GM18870 (cell line): ENCODE measurements at regions not wholly inside any gene's neighbourhood (a gene's known extent, or its start where the extent isn't known, plus 50 kb on each side); places are given as distances from the start of the nearest gene placed in this dataset.

Experiments
- ATAC-seq: cut with Tn5 transposase; IDR thresholded peaks from one replicate; pipeline ENCODE4 v1.9.1; 2021; ENCODE audit warnings: moderate library complexity; ENCODE audit not compliant: unreplicated experiment

DNA sequence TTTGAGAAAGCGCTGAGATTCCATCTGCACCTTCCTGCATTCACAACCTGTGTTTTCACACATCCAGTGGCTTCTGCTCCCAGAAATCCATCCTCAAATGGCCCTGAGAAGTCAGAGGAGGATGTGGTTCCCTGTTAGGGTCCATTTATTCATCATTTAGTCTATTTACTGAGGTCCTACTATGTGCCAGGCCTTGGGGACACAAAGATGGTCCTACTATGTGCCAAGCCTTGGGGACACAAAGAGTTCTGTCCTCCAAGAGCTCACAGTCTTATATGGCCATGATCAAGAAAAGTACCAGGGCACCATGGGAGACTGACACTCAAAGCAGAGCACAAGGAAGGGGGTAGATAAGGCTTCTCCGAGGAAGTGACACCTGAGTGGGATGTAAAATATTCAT, 147.1 kb upstream of the ATP1B1 start:
- no peak for ATAC-seq

DNA sequence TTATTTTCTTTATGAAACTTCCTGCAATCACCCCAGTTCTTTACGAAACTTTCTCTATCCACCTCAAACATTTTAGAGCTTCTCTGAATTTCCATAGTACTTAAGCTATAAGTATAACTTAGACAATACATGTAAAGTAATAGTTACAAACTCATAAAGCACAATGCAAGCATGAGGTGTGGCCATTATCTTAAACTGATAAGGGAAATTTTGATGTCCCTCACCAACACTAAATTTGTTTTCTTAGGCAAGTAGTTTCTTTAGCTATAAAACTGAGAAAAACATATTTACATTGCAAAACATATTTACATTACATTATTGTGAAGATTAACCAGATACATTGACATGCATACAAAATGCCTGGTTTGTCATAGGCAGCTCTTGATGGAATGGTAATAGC, 146.4 kb upstream of the ATP1B1 start:
- ATAC-seq: no peak

DNA sequence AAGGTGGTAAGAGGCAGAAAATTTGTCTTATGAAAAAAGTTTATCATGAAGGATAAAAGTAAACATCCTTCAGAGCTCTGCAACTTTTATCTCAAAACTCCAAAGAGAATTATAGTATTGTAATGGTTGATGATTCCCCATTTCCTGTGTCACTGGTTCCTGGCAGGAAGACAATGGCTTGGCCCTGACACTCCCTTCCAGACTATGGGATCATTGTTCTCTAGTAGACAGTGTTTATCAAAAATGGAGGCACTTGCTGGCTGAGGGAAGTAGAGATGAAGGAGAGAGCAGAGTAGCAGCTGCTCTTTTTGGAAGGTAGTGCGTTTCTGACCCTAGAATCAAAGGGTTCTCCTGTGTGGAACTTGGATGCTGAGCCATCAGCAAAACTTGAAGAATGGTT, 145.9 kb upstream of the ATP1B1 start:
- no peak for ATAC-seq

DNA sequence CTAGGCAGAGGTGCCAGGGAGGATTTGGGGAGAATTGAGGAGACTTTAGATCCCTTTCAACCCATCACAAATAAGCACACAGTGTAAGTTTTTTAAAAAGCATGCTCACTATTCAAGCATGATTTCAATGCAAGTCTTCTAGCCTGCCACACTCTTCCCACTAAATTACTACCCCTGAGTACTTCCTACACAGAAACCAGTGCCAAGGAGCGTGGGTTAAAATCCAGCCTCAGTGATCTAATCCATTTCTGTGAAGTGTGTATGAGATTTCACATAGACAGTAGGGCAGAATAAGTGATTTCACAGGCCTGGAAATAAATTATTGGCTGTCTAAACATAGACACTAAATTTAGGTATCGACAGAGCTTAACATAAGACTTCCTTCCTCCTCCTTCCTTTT, 142.9 kb upstream of the ATP1B1 start:
- ATAC-seq: no peak

DNA sequence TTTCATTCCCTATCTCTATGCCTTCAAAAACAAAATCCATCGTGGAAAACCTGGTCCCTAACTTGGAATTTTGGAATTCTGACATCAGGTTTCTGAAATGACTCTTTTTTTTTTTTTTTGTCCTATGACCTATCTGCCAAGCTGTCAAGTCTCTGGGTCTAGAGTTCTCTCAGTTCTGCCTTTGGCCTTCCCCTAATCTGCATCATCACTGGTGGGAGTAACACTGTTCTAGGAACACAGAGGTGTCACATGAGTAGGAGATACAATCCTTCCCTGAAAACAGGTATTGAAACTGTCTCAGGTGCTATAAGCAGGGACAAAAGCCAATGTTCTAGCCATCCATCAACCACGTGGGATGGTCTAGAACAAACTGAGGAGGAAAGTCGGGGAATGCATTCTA, 142.0 kb upstream of the ATP1B1 start:
- no peak for ATAC-seq

DNA sequence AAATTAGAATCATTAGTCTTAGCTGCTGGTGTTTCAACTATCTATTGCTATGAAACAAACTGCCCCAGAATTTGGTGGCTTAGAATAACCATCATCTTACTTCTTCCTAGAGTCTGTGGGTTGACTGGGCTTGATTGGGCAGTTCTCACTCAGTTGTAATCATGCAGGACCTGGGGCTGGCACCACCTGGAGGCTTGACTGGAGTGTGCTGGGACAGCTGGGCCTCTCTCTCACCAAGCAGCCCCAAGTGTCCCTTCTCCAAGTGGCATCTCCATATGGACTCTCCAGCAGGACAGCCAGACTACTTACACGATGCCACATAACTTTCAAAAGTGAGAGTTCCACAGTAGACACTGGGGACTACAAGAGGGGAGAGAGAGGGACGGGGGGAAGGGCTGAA, 140.3 kb upstream of the ATP1B1 start:
- ATAC-seq: no peak

DNA sequence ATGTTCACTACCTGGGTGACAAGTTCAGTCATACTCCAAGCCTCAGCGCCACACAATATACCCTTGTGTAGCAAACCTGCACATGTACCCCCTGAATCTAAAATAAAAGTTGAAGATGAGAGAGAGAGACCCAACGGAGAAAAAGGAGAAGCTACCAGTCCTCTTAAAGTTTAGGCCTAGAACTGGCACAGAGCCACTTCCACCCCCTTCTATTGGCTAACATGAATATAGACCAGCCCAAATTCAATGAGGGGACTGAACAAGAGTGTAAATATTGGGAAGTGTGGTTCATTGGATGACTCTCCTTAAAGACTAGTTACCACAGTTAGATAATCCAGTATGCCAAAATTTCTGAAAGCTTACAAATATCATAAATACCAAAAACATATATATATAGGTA, 139.9 kb upstream of the ATP1B1 start:
- ATAC-seq: no peak

DNA sequence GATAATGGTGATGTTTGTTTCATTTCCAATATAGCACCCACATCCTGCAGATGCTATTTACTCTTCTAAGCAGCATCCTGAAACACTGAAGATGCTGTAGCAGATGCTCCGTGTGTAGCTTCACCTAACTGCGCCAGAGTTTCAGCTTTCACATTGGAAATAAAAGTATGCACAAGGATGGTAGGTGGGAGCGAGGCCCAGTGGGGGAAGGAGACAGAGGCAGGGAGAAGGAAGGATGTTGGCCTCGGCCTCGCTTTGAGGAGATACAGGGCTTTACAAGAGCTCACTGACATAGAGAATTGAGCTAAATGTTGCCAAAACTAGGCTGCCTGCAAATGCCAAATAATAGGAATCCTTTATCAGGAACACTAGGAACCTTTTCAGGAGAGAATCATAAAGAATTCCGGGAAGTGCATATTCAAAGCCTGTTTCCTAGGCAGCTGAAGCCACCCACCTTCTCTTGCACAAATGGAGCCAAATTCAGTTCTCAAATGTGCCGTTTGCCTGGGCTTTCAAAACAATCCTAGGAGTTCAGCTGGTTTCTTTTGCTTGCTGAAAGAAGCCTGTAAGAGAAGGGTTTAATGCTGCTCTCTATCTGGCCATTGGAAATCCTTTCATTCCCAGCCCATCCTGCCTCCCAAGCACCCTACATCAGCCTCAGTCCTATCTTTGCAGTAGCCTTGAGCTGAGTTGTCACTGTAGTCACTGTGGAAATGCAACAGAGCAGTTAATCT, 135.4 kb upstream of the ATP1B1 start:
- no peak for ATAC-seq

DNA sequence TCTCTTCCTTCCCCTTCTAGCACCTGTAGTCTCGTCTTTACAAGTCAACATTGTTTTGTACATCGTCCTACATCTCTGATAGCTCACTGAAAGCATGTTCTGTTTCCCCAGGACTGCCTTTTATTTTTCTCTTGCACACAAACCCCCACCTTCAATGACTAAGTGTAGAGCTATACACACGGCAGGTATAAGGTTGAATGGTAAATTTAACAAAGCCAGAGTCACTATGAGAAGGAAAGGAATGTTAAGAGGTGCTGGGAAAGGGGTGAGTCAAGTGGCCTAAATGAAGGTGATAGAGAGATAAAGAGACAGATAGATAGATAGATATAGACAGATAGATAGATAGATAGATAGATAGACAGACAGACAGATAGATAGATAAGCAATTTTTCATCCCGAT, 134.3 kb upstream of the ATP1B1 start:
- no peak for ATAC-seq

DNA sequence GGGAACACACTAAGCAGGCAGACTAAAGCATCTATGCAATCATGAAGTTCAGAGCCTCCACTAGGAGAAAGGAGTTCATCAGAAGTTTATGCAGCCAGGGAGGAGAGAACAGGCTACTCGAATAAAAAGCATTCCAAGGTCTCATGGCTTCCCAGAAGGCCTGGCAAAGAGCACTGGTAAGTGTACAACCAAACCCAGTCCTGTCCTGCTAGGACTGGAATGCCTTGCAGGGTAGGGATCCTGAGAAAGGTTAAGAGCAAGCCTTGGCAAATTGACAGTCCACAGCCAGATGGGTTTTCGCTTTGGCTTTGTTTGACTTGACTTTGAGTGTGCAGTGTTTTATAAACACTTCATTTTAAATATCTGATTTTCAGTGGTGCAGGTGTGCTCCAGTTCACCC, 133.6 kb upstream of the ATP1B1 start:
- no peak for ATAC-seq

DNA sequence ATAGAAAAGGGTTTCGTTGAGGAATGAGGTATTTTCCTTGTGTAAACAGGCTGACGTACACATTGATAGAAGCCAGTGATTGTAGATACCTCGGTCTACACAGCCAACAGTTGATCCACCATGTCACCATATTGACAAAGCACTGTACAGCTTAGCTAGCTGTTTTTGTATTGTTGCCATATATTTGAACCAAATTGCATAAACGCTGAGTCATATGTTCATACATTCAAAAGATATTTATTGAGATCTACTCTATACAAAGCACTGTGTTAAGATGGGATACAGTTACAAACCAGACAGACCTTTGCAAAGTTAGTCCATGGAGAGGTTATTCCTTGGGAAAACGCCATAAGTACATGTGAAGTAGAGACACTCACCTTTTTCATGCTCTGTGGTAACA, 132.4 kb upstream of the ATP1B1 start:
- no peak for ATAC-seq

DNA sequence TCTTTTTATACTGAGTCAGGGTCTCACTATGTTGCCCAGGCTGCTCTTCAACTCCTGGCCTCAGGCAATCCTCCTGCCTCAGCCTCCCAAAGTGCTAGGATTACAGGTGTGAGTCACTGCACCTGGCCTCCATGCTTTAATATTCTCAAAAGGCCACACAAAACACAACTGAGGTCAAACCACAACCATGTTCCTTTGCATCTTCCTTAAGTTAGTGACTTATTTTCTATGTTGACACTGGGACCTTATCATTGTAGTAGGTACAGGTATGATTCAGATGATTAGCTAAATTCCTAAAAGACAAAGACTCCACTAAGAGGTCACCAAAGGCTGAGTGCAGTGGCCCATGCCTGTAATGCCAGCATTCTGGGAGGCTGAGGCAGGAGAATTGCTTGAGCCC, 131.9 kb upstream of the ATP1B1 start:
- no peak for ATAC-seq

DNA sequence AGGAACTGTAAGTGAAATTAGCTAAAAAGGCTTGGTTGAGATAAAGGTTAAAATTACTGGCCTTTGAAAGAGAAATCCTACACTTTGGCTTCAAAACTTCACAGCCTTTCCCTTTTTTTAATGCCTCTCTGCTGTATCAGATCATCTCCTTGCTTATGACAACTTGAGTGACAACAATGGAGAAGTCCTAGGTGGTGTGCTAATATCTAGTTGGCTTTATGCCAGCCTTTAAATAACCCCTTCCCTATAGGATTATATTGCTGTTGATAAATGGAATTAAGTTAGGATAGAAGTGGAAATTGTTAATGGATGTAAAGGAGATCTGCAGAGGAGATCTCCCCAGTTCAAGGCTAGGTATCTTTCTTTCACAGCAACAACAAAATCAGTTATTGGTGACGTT, 130.2 kb upstream of the ATP1B1 start:
- no peak for ATAC-seq

DNA sequence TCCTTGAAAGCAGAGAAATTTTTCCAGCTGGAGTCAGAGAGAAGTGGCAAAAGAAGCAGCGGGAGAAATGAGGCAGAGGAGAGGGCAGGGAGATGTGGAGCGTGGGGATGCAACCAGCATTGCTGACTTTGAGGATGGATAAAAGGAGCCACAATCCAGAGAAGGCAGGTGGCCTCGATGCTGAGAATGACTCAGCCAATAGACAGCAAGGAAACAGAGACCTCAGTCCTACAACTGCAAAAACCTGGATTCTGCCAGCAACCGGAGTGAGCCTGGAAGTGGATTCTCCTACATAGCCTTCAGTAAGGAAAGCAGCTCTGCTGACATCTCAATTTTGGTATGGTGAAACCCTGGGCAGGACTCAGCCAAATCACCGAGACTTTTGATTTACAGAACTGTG, 128.9 kb upstream of the ATP1B1 start:
- ATAC-seq: no peak

DNA sequence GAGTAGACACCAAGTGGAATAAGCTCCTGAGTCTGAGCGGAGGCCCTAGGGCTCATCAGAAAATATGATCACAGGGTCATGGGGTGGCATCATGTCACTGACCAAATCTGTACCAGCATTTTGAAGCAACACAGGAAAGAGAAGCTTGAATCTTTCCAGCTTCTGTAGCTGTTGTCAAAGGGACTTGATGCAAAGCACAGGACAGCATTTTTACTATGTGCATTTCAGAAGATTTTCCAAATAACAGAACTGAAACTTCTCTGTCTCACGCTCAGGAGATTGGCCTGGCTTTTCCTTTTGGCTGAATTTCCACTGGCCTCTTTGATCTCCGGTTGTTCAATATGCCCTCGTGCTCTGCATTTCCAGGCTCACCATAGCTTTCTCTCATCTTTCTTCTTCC, 127.2 kb upstream of the ATP1B1 start:
- no peak for ATAC-seq

DNA sequence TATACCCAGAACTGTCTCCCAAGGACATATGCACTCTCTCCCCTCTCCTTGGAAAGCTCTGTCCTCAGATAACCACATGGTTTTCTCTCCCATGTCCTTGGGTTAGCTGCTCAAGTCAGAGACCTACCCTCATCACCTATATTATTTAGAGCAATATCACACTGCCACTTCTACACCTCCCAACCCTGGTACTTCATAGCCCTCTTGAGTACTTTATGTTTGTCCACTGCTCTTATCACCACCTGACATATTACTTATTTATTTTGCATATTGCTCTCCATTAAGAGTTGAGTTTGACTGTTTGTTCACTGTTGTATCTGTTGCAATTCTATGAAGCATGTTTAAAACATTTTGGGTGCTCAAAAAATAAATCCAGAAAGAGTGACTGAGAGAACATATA, 126.3 kb upstream of the ATP1B1 start:
- ATAC-seq: no peak

DNA sequence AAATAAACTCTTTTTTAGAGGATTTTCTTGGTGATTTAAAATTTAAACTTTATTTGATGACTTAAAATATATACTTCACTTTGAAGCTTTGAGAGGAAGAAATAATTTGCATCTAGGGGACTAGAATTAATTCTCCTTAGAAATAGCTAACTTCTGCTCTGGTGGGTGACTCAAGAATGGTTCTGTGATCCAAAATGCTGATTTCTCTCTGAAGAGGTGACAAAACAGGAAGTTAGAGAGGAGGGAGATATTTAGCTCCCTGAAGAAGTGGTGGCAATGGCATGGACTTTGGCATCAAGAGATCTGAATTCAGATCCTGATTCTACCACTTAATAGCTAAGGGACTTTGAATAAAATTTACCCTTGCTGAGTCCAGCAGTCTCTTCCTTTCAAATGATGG, 125.8 kb upstream of the ATP1B1 start:
- ATAC-seq: no peak

DNA sequence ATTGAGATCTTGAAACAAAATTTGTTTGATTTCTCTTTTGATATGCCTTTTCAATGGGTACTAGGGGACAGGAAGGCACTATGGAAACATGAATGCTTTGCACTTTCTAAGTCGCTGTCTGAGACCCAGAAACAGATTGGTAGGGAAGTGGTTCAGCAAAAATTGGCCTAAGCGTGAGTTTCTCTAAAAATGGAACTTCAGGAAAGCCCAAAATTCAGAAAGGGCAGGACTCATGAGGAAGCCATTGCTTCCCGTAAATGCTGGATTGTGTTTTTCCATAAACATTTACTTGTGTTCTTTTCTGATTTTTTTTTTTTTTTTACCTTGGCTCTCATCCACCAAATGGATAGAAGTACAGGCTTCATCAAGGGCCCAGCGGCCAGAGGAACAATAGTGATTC, 123.7 kb upstream of the ATP1B1 start:
- ATAC-seq: no peak

DNA sequence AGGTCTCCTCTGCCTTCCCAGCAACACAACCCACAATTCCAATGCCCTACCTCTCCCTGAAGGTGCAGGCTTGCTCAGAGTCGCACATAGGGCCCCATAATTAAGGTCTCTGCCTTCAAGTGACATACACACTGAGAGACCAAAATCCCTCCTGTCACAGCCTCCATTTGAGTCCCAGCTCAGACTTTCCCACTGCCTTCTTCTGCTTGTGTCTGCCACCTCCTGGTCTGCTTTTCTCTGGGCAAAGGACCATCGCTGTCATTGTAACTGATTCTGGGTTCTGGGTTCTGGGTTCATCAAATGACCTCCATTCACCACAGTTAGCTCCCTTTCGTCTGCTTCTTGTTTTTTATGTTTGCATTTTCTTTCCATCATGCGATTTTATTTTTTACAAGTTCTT, 119.2 kb upstream of the ATP1B1 start:
- ATAC-seq: no peak

DNA sequence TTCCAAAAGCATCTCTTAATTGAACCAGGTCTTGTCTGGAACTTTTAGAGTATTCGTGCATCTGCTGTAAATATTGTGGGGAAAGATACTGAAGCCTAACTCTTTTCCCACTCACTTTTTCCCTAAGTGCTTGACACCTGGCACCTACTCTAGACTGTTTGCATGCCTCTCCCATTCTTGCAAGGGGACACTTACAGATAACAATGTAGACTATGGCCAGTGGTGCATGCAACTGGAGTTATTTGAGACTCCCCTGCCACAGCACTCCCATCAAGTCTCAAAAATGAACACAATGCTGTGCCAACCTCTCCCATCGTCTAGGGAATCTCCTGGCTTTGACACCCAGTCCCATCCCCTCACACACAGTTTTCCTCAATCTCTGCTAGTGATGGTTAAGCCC, 118.6 kb upstream of the ATP1B1 start:
- ATAC-seq: no peak

DNA sequence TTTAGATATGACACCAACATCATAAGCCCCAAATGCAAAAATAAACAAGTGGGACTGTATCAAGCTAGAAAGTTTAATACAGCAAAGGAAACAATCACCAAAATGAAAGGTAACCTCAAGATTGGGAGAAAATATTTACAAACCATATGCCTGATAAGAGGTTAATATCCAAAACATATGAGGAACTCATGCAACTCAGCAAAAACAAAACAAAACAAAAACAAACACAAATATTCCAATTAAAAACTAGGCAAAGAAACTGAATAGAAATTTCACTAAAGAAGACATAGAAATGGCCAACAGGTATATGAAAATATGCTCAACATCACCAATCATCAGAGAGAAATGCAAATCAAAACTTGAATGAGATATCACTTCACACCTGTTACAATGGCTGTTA, 116.5 kb upstream of the ATP1B1 start:
- no peak for ATAC-seq

DNA sequence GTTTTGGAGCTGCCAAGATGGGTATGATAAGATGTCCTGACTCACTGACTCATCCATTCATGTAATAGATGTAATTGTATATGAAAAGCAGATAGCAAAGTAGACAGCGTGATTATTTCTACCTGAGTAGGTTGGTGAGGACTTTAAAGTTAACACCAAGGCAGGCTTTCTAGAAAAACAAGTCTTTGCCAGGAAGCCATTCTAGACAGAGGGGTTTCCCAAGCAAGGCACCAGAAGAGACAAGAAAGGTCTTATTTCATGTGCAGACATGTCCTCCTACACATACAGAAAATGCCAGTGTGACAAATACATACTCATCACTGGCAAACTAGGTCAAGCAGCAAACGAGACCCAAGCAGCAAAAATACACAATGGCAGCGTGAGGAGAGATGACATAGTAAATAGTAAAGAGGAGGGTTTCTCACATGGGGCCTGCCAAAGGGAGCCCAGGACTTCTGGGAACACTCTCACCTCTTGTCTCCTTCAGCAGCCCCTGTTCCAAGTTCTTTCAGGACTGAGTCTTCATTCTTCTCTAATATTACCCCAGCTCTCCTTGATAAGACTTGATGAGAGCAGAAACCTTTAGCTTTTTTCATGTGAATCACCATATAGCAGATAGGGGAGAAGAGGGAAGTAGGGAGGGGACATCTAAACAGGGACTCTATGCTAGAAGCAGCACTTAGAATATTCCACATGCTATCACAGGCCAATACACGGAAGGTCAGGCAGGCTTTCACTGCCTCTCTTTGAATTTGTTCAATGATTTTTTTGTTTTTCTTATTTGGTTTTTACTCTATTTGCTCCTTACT, 114.6 kb upstream of the ATP1B1 start:
- ATAC-seq: no peak

DNA sequence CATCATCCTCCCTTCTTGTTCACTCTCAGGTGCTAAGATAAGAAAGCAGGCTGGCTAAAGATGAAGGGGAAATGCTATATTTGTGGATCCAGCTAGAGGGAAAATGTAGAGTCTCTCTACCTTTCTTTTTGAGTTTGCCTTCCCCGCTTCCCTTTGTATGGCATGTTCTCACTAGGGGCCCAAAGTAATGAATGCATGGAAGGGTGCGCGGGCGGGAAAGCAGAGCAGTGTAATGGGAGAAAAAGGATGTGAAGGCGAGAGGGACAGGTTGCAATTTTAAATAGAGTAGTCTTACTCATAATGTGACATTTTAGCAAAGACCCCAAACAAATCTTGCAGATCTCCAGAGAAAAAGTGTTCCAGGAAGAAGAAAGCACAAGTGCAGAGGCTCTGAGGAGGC, 105.1 kb upstream of the ATP1B1 start:
- no peak for ATAC-seq
